D721Med (cell line): ENCODE measurements at regions not wholly inside any gene's neighbourhood (a gene's known extent, or its start where the extent isn't known, plus 50 kb on each side); places are given as distances from the start of the nearest gene placed in this dataset.

Experiments
- DNase-seq: peaks from one replicate; pipeline ENCODE4 v3.0.0; 2011; ENCODE audit warnings: low spot score; ENCODE audit not compliant: insufficient read length
- FAIRE-seq: peaks from 2 replicates; lab custom pipeline; 2011; peaks lifted over from hg19 to GRCh38; lab: Jason Lieb, UNC
- CTCF ChIP-seq: IDR thresholded peaks from 2 replicates; pipeline ENCODE4 v1.5.1; 2012; ENCODE audit warnings: mild to moderate bottlenecking, control low read depth; ENCODE audit not compliant: insufficient read depth; ENCODE audit errors: missing control alignments

DNA sequence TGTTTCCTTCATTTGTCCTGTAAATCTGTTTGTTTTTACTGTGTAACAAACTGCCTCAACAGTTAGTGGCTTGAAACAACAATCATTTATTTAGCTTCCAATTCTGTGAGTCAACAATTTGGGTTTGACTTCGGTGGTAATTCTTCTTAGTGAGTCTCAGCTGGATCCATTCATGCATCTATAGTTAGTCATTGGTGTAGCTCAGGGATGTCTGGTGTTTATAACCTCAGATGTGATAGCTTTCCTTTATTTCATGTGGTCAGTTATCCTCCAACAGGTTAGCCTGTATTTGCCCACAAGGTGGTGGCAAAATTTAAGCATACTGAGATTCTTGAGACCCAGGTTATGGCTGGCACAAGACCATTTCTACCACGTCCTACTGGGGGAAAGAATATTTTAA is 1267.2 kb downstream of the RAPGEF2 start:
- DNase-seq, result no peak
- TF ChIP-seq CTCF, result no peak
- no peak for FAIRE-seq

DNA sequence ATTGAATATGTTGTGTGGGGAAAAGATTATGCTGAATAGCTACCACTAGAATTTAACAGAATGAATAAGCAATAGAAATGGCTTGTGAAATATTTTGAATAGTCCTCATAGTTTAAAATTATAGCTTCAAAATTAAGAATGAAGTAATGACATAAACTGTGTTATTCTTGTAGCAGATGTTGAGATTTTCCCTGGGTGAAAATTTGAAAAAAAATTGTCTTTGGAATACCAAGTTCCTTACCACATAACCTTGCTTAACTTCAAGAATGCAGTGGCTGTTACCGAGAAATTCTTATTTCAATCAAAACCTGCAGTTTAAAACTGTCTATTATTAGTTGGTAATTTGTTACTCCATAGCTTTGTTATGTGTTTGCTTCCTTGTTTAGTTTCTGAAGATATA is 1268.6 kb downstream of the RAPGEF2 start:
- FAIRE-seq, result no peak
- no peak for DNase-seq
- no peak for TF ChIP-seq CTCF

- no peak for DNase-seq
- TF ChIP-seq CTCF, result no peak
- no peak for FAIRE-seq
These were observed 1269.5 kb downstream of the RAPGEF2 start for GRCh38 chr4:160372390-160372789.

DNA sequence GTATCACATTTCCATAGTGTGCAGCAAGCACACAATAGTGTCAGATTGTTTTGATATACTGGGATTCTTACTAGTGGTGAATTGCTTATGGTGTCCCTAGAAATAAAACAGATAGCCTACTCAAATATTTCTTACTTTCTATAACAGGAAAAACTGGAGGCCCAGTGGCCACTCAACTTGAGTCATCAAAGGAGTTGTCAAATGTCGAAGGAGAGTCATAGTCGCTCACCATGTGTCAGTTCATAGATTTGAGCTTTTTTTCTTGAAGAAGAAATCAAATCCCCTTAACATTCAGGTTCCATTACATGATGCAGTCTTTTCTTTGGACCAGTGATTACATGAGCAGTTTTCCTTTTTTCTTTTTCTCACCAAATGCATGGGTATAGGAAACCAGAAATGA is 1271.0 kb downstream of the RAPGEF2 start:
- DNase-seq, result no peak
- no peak for TF ChIP-seq CTCF
- FAIRE-seq, result no peak

GRCh38 chr4:160375772-160376452 is 1273.0 kb downstream of the RAPGEF2 start:
- no peak for TF ChIP-seq CTCF
- FAIRE-seq, result no peak
- no peak for DNase-seq

- no peak for DNase-seq
- FAIRE-seq, result no peak
These were observed 1284.0 kb downstream of the RAPGEF2 start for GRCh38 chr4:160386846-160387245.

More at GRCh38 chr4:160386846-160387245, 1284.0 kb downstream of the RAPGEF2 start:
- TF ChIP-seq CTCF, result no peak
